Activated CD4-positive, alpha-beta T cell treated with anti-CD3 and anti-CD28 coated beads for 4 hours (primary cell): ENCODE measurements at regions not wholly inside any gene's neighbourhood (a gene's known extent, or its start where the extent isn't known, plus 50 kb on each side); places are given as distances from the start of the nearest gene placed in this dataset.
"Not testable (repeated sequence)": the region's sequence is repeated elsewhere in the genome, so short reads cannot be mapped to it uniquely, and the experiment has no call there.

ENCODE experiments used
- DNase-seq, 2 donors: peaks; one replicate each; pipeline ENCODE4 v3.0.0-alpha.2; 2020

DNA sequence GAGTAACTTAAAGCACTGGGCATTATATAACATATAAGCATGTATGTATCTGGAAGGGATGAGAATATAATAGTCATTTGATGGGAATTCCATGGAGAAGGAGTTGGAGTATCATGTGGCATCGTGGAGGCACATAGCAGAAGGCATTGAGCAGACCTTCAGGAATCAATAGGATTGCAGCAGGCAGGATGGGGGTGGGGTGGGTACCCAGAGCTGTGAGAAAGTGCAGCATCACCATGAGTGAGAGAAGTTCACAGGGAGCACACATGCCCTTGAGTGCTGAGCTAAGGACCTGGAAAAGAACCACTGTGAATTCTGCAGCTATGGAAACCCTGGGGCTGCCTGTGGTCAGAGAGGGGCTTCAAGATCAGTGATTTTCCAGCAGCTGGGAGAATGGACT is 57.3 kb downstream of the MED10 start:
- DNase-seq, result no peak

DNA sequence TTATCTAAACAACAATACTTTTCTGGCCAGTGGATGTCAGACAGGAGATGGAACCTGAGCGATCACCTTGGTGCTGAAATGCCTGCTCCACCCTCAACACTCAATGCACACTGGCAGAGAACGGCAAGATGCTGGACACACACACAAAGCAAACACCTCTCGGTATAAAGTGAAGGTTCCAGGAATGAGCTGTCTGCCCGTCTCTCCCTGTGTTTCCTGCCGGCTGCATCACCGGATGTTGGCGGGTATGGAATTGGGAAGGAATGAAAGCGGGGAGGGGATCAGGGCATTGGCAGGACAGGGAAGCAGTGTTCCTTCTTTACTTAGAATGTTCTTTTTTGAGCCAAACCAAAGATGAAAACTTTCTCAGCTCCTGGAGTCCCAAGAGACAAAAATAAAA is 59.2 kb downstream of the MED10 start:
- no peak for DNase-seq

DNA sequence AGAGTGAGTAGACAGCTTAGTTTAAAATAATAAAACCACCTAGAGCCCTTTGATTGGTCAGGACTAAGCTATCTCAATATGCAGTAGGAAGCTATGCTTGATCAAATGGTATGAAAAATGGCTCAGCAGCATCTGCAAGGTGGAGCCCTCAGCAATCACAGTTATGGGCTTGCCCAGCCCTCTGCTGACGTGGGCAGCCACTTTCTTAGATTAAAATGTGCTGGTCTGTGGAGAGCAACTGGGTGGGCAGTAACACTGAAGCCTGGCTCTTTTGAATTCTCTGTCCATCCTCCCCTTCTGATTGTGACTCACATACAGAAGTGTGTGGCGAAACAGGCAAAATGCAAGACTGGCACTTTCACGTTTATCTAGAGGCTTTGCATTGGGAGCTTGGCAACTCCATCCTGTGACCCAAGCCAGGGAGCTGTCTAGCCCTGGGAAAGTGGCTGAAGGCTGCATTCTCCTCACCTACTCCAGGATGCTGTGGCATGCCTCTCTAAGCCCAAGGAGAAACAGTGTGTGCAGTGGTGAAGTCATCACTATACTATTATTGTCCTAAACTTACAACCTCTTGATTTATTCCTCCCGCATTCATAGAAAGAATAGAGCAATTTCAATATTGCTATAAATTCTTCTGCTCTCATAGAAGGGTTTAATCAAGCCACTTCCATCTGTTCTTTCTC is 61.1 kb downstream of the MED10 start:
- DNase-seq, result no peak

DNA sequence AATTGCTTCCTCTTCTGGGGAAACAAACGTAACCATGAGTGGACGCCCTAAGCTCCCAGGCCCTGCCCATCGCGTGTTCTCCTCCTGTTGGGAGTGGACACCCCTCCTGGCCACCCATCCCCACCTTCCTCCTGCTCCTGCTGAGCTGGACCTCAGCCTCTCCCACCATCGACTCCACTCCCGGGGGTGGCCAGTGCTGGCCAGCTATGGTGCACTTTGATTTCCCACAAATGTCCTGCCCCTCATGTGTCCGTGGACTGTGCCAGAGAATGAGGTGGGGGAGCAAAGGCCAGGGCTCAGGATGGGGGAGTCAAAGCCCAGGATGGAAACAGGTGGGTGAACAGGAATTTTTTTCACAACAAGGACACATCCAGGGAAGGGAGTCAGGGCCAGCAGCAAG is 62.8 kb downstream of the MED10 start:
- no peak for DNase-seq

DNA sequence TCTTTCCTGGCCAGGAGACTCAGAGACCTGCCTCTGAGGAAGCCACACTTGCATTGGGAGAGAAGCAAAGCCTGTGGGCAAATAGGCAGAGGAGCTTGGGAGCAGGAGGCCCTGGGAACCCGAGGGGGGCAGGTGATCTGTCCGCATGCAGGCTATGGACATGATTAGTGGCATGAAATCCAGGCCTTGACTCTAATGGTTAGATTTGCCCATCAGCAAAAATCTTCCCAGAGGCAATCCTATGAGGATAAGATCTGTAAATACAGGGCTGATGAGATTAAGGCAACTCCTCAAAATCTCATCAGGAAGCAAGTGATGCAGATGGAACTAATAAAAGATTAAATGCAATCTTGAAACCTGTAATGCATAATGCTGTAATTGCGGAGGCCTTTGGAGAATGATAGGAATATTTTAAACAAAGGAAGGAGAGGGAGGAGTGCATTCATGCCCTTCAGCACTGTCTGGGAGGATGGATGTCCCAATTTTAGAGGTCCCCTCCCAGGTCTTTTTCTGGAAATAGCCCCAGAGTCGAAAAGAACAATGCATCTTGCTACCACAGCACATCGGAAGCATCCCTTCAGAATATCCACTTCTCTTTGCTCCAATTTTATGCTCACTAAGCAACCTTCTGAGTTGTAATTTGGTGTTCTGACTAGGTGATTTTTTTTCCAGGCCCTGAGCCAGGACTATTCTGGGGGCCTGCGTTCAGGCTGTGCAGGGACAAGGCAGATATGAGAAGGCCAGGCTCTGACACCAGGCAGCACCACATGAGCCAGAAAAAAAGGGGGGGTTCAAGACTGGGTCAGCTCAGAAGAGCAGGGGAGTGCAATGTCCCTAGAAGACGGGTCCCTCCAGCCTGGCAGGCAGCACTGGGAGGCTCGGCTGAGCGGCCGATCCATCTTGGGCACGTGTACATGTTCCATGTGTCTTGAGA is 66.5 kb downstream of the MED10 start:
- no peak for DNase-seq

DNA sequence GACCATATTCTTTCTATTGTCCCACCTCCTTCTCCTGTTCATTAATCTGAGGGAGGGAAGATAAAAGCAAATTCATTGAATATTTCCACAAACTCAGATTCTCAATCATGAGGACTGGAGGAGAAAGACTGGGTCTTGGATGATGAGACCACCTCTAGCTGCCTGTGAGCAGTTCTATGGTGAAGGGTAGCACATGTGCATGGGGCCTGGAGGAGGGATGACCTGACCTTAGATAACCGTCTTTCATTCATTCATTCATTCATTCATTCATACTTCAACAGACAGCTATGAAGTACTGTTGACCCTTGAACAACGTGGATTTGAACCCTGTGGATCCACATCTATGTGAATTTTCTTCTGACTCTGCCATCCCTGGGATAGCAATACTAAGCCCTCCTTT is 68.4 kb downstream of the MED10 start:
- no peak for DNase-seq

DNA sequence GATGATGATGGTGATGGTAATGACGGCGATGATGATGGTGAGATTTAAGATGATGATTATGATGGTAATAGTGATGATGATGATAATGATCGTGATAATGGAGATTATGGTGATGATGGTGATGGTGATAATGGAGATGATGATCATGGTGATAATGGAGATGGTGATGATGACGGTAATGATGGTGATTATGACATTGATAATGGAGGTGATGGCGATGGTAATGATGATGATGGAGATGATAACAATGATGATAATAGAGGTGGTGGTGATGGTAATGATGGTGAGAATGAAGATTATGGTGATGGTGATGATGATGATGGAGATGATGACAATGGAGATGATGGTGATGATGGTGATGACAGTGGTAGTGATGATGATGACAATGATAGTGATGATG is 69.7 kb downstream of the MED10 start:
- no peak for DNase-seq

DNA sequence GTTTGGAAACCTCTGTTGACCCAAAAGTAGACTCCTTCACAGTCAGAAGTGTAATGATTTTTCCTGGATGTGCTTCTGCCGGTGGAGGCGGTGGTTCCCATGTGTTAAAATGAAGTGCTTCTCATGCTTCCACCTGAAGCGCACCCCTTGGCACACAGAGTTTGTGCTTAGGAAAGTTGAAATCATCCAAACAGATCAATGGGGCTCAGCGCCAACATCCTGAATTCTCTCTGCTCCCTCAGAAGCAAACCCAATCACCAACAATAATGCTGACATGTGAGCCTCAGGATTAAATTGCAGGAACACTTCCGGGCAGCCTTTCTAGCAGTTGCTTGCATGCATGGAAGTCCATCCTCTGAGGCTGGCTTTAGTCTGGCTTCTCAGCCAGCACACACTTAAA is 71.0 kb downstream of the MED10 start:
- DNase-seq, result no peak

DNA sequence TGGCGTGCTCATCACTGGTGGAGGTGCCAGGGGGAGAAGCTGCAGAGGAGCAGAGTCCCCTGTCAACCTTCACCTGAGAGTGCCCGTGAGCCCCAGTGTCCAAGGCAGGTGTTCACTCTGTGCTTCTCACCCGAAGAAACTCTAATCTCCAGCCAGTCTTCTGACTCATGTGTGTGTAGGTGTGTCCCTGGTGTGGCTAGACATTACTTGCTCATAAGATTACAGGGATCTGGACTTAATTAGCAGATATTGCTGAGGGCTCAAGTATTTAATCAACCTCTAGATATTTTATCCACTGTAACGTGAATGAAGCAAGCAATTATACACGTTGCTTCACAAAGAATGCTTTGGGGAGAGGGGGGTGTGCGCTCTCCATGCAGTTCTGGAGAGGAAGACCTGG is 72.5 kb downstream of the MED10 start:
- no peak for DNase-seq

DNA sequence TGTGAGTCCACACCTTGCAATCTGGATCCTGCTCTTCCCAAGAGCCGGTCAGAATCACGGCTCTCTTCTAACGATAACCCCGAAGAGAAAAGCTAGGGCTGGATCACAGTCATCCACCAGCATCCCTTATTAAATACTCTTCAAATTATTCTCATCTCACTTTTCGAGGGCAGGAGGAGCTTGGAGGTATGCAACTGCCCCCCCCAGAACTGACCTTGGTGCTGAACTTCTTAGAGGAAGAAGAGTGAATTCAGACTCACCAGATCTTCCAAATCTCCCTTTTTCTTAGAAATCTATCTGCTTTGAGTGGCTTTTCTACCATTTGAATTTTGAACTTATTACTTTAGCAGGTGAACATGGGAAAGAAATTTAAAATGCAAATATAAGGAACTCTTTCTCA is 75.7 kb downstream of the MED10 start:
- no peak for DNase-seq

DNA sequence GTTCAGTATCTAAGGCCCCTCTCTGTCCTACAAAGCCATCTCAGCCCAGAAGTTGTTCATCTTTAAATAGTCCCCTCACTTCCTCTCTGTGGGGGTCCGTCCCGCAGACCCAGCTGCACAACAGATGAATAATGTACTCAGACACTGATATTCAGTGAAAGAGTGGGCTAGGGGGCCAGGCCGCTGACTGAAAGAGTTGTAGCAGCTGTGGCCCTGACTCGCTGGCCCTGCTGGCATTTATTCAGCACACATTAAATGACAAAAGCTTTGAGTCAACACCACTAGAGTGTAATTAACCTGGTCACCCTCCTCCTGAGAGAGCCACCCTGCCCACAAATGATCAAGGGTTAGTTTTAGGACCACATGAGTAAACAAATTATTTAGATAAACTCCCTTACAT is 76.3 kb downstream of the MED10 start:
- DNase-seq, result no peak

DNA sequence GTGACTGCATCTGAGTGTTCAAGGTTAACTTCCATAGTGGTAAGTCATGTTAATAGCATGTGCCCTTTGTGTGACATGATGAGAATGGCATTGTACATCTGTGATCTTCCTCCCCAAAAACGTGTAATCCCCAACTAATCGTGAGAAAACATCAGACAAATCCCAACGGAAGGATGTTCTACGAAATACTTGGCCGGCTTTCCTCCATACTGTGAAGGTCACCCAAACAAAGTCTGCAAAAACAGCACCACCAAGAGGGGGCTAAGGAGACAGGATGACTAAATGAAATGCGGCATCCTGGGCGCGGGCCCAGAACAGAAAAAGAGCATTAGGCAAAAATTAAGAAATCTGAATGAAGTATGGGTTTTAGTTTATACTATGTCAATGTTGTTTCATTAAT is 81.8 kb downstream of the MED10 start:
- no peak for DNase-seq

DNA sequence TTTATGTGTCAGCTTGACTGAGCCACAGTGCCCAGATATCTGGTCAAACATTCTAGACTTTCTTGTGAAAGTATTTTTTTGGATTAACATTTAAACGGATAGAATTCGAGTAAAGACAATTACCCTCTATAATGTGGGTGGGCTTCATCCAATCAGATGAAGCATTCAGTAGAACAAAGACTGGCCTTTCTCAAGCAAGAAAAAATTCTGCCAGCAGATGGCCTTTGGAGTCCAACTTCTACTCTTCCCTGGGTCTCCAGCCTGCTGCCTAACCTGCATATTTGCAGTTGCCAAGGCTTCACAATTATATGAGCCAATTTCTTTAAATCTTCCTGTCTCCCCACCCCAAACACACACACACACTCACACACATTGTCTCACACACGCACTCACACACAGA is 86.4 kb downstream of the MED10 start:
- no peak for DNase-seq

DNA sequence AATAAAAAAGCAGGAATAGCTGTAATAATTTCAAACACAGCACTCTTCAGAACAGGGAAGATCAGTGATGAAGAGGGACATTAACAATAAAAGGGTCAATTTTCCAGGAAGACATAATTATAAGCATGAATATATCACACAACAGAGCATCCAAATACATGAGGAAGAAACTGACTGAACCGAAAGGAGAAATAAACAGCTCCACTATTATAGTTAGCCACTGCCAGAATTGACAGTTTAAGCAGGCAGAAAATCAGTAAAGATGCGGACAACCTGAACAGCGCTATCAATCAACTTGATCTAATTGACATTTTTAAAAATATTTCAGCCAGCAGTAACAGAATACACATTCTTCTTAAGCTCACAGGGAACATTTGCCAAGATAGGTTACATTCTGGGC is 89.1 kb downstream of the MED10 start:
- DNase-seq, result no peak

DNA sequence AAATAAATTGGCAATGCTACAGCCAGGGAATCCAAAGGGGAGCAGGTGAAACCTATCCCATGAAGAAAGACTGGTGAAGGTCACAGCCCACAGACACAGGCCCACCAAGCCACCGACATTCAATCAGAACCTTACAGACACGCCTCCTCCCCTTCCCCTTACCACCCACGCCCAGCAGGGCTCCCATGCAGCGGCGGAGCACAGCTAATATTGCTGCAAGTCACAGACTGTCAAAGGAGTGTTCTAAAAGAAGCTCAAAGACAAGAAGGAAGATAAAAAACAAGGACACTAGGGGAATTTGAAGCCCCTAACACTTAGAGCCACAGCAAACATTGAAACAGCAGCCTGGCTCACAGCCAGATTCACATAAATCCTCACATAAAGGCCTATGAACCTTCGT is 91.2 kb downstream of the MED10 start:
- DNase-seq, result no peak

DNA sequence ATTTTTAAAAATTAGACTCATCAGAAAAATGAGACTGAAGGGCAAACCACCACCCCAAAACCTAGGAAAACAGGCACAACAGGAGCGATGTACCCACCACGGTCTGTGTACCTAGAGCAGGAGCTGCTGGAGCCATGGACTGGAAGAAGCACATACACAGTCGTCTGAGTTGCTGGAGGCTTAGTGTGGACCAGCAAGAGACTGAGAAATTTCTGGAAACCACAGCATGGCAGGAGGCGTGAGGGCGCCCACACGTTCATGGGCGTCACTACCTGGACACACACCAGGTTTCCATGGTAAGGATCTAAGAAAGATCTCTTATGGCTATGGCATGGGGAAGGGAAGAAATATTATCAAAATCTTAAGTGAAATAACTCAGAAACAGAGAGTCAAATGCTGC is 91.9 kb downstream of the MED10 start:
- no peak for DNase-seq

DNA sequence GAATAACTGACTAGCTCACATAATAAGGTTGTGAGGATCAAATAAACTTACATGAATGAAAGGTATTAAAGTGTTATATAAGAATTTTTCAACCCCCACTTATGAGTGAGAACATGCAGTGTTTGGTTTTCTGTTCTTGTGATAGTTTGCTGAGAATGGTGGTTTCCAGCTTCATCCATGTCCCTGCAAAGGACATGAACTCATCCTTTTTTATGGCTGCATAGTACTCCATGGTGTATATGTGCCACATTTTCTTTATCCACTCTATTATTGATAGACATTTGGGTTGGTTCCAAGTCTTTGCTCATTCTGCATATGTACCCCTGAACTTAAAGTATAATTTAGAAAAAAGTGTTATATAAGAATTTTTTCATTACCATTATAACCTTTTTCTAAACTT is 93.9 kb downstream of the MED10 start:
- not testable (repeated sequence) for DNase-seq

DNA sequence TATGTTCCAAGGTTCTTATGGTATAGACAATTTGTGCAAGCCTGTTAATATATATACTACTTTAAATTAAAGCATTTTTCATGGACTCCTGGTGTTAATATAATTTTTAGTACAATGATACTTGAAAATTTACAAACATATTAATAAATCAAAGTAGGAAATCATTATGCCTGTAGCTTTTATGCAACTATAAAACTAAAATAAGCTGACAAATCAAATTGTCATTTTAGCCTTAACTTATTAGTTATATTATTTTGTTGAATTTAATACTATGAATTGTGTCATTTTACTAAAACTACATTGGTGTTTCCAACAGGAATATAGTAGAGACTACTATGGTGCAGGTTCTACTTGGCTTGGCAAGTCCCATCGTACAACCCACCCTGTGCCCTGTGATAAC is 96.0 kb downstream of the MED10 start:
- DNase-seq, result no peak

DNA sequence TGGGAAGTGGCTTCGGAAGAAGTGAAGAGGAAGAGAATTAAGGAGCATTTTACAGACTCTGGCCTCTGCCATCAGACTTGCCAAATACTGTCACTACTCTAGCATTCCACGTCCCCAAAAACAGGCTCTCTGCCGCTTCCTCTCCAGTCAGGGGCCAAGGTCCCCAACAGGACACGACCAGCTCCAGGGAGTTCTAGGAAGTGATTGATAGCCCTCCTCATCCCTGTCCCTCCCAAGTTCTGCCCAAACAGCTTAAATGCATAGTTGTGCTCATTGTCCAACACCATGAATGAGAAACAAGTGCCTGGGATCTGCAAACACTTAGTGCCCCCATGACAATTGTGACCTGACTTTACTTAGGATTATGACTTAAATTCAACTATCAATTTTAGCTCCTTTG is 96.5 kb downstream of the MED10 start:
- DNase-seq, result no peak

DNA sequence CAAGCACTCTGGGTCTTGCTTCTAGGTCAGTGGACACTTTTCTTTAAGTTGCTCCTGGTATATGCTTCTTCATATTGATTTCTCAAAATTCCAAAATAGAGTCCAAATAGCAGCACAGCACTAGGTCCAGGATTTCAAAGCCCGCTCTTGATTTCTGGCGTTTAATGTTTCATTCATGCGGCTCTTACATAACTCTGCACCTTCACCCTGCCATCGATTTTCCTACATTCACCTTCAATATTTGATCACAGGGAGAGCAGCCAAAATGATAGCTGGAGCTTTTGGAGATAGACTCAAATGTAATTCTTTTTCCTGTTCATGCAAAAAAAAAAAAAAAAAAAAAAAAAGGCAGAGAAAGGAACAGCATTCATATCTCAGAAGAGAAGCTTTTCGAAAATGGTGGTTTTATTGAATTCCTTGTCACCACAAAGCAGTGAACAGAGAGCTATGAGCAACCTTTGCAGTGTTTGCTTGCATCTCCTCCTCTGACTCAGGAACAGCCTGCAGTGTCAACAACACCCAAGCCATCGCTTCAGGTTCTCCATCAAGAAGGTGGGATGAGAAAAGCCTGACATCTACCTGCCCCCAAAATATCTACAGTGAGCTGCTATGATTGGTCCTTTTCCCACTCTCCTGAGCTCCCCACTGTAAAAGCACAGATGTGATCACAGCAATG is 97.8 kb downstream of the MED10 start:
- DNase-seq, result no peak

DNA sequence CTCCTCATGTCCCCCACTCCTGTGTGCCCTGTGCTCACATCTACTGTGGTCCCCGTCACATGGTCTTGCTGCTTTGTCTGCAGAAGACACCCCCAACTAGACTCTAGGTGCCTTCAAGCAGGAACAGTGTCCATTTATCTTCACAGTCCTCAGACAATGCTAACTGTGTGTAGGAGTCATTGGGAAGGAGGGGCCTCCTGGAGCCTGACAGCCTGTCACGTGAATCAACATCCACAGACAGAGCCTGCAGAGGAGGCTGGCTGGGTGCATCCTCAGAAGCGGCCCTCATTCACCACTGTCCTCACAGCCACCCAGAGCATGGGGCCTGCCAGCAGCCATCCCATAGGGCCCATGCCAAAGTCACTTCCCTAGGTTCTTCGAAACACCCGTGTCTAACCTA is 98.7 kb downstream of the MED10 start:
- DNase-seq, result no peak

DNA sequence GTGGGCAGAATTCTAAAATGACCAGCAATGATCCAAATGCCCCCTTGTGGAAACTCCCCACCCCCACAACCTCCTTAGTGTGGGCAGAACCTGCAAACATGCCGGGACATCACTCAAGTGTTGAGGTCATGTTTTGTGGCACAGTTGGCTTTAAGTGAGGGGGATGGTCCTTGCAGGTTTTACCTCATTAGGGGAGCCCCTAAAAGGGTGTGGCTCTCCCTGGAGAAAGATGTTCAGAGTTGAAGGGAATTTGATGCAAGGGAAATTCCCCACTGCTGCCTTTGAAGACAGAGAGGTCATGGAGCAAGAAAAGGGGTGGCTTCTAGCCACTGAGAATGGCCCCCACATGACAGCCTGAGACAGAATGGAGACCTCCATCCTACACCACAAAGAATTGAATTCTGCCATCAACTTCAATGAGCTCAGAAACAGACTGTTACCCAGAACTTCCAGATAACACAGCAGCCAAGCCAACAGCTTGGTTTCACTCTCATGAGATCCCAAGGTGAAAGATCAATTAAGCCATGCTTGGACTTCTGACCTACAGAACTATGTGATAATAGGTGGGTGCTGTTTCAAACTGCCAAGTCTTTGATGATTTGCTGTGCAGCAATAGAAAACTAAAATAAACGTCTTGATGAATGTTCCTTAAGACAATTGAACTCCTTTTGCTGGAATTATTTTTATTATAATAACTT is 103.4 kb downstream of the MED10 start:
- no peak for DNase-seq

DNA sequence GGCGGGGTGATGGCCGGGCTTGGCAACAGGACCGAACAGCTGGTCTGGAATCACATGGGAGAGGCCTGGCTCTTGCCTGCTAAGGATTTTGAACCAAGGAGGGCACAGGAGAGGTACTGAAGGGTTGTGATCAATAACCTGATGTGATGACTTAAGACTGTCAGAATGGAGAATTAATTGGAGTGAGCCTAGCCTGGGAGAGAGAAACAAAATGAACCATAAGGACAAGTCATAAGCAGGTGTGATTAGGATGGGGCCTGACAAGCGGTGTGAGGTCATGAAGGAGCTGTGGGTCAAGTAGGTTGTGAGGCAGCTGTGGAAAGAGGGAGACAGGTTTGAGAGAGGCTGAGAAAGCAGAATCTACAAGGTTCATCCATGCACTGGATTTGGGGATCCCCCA is 104.6 kb downstream of the MED10 start:
- no peak for DNase-seq
